ENCODE measurements at regions not wholly inside any gene's neighbourhood (a gene's known extent, or its start where the extent isn't known, plus 50 kb on each side); places are given as distances from the start of the nearest gene placed in this dataset.
"Not testable (repeated sequence)": the region's sequence is repeated elsewhere in the genome, so short reads cannot be mapped to it uniquely, and the experiment has no call there.

GRCh38 chr1:234911787-234912186 is 216.8 kb downstream of the TOMM20 start:
- Histone ChIP-seq H3K27ac (ENCODE audit: insufficient read depth, low read length, poor library complexity, severe bottlenecking) (peak overlapping the region; percentile 56), H3K27me3 (replicated peaks; ENCODE audit: control insufficient read depth, insufficient read depth, low read length, poor library complexity, severe bottlenecking) (no peaks in the 10 kb centered on the region), H3K36me3 (ENCODE audit: control insufficient read depth, insufficient read depth, low read length) (no peaks in the 10 kb centered on the region), H3K4me3 (ENCODE audit: insufficient read depth, low read depth, low read length, poor library complexity, severe bottlenecking) (no peak overlapping the region), H3K9me3 (ENCODE audit: control insufficient read depth, low read length) (no peaks in the 10 kb centered on the region), H3K4me1 (ENCODE audit: control insufficient read depth, insufficient read depth, low read length, poor library complexity, severe bottlenecking) (peaks cover 12% of the 10 kb centered on the region)
- peak in 2 of 3 donors; percentile 14 to 30 for DNase-seq

GRCh38 chr1:234911136-234911535 is 217.5 kb downstream of the TOMM20 start:
- not testable (repeated sequence) for H3K4me3 ChIP-seq (ENCODE audit: insufficient read depth, low read depth, low read length, poor library complexity, severe bottlenecking); H3K9me3 ChIP-seq (ENCODE audit: control insufficient read depth, low read length); H3K27me3 ChIP-seq (replicated peaks; ENCODE audit: control insufficient read depth, insufficient read depth, low read length, poor library complexity, severe bottlenecking); H3K36me3 ChIP-seq (ENCODE audit: control insufficient read depth, insufficient read depth, low read length); DNase-seq; H3K27ac ChIP-seq (ENCODE audit: insufficient read depth, low read length, poor library complexity, severe bottlenecking)
- peaks cover 12% of the 10 kb centered on the region for H3K4me1 ChIP-seq (ENCODE audit: control insufficient read depth, insufficient read depth, low read length, poor library complexity, severe bottlenecking)

- no peak for DNase-seq
- H3K27ac ChIP-seq (ENCODE audit: insufficient read depth, low read length, poor library complexity, severe bottlenecking), result no peak overlapping the region
- H3K36me3 ChIP-seq (ENCODE audit: control insufficient read depth, insufficient read depth, low read length), result no peaks in the 10 kb centered on the region
- peaks cover 12% of the 10 kb centered on the region for H3K4me1 ChIP-seq (ENCODE audit: control insufficient read depth, insufficient read depth, low read length, poor library complexity, severe bottlenecking)
- H3K4me3 ChIP-seq (ENCODE audit: insufficient read depth, low read depth, low read length, poor library complexity, severe bottlenecking), result no peak overlapping the region
- no peaks in the 10 kb centered on the region for H3K9me3 ChIP-seq (ENCODE audit: control insufficient read depth, low read length)
- no peaks in the 10 kb centered on the region for H3K27me3 ChIP-seq (replicated peaks; ENCODE audit: control insufficient read depth, insufficient read depth, low read length, poor library complexity, severe bottlenecking)
These were observed 218.8 kb downstream of the TOMM20 start for GRCh38 chr1:234909851-234910250.

GRCh38 chr1:234909307-234909810 is 219.3 kb downstream of the TOMM20 start:
- Histone ChIP-seq H3K27me3 (replicated peaks; ENCODE audit: control insufficient read depth, insufficient read depth, low read length, poor library complexity, severe bottlenecking) (no peaks in the 10 kb centered on the region), H3K27ac (ENCODE audit: insufficient read depth, low read length, poor library complexity, severe bottlenecking) (no peak overlapping the region), H3K4me3 (ENCODE audit: insufficient read depth, low read depth, low read length, poor library complexity, severe bottlenecking) (no peak overlapping the region), H3K4me1 (ENCODE audit: control insufficient read depth, insufficient read depth, low read length, poor library complexity, severe bottlenecking) (peaks cover 12% of the 10 kb centered on the region), H3K9me3 (ENCODE audit: control insufficient read depth, low read length) (no peaks in the 10 kb centered on the region), H3K36me3 (ENCODE audit: control insufficient read depth, insufficient read depth, low read length) (no peaks in the 10 kb centered on the region)
- DNase-seq, result no peak

- no peaks in the 10 kb centered on the region for H3K36me3 ChIP-seq (ENCODE audit: control insufficient read depth, insufficient read depth, low read length)
- H3K27ac ChIP-seq (ENCODE audit: insufficient read depth, low read length, poor library complexity, severe bottlenecking), result no peak overlapping the region
- no peak overlapping the region for H3K4me3 ChIP-seq (ENCODE audit: insufficient read depth, low read depth, low read length, poor library complexity, severe bottlenecking)
These were observed 220.1 kb downstream of the TOMM20 start for GRCh38 chr1:234908571-234908970.

GRCh38 chr1:234907940-234908405 is 220.7 kb downstream of the TOMM20 start:
- H3K27ac ChIP-seq (ENCODE audit: insufficient read depth, low read length, poor library complexity, severe bottlenecking), result no peak overlapping the region
- H3K36me3 ChIP-seq (ENCODE audit: control insufficient read depth, insufficient read depth, low read length), result no peaks in the 10 kb centered on the region
- H3K4me3 ChIP-seq (ENCODE audit: insufficient read depth, low read depth, low read length, poor library complexity, severe bottlenecking), result no peak overlapping the region
- H3K27me3 ChIP-seq (replicated peaks; ENCODE audit: control insufficient read depth, insufficient read depth, low read length, poor library complexity, severe bottlenecking), result no peaks in the 10 kb centered on the region
- no peak for DNase-seq
- peaks cover 12% of the 10 kb centered on the region for H3K4me1 ChIP-seq (ENCODE audit: control insufficient read depth, insufficient read depth, low read length, poor library complexity, severe bottlenecking)
- no peaks in the 10 kb centered on the region for H3K9me3 ChIP-seq (ENCODE audit: control insufficient read depth, low read length)

More at GRCh38 chr1:234908571-234908970, 220.1 kb downstream of the TOMM20 start:
- no peak for DNase-seq
- Histone ChIP-seq H3K4me1 (ENCODE audit: control insufficient read depth, insufficient read depth, low read length, poor library complexity, severe bottlenecking) (peaks cover 12% of the 10 kb centered on the region), H3K9me3 (ENCODE audit: control insufficient read depth, low read length) (no peaks in the 10 kb centered on the region), H3K27me3 (replicated peaks; ENCODE audit: control insufficient read depth, insufficient read depth, low read length, poor library complexity, severe bottlenecking) (no peaks in the 10 kb centered on the region)

- Histone ChIP-seq H3K27me3 (replicated peaks; ENCODE audit: control insufficient read depth, insufficient read depth, low read length, poor library complexity, severe bottlenecking) (no peaks in the 10 kb centered on the region), H3K4me3 (ENCODE audit: insufficient read depth, low read depth, low read length, poor library complexity, severe bottlenecking) (no peak overlapping the region), H3K9me3 (ENCODE audit: control insufficient read depth, low read length) (no peaks in the 10 kb centered on the region), H3K4me1 (ENCODE audit: control insufficient read depth, insufficient read depth, low read length, poor library complexity, severe bottlenecking) (peaks cover 9% of the 10 kb centered on the region), H3K27ac (ENCODE audit: insufficient read depth, low read length, poor library complexity, severe bottlenecking) (no peak overlapping the region), H3K36me3 (ENCODE audit: control insufficient read depth, insufficient read depth, low read length) (no peaks in the 10 kb centered on the region)
- no peak for DNase-seq
These were observed 221.3 kb downstream of the TOMM20 start for GRCh38 chr1:234907208-234907939.

- DNase-seq, result no peak
- Histone ChIP-seq H3K9me3 (ENCODE audit: control insufficient read depth, low read length) (no peaks in the 10 kb centered on the region), H3K27me3 (replicated peaks; ENCODE audit: control insufficient read depth, insufficient read depth, low read length, poor library complexity, severe bottlenecking) (no peaks in the 10 kb centered on the region), H3K27ac (ENCODE audit: insufficient read depth, low read length, poor library complexity, severe bottlenecking) (no peak overlapping the region), H3K36me3 (ENCODE audit: control insufficient read depth, insufficient read depth, low read length) (no peaks in the 10 kb centered on the region), H3K4me1 (ENCODE audit: control insufficient read depth, insufficient read depth, low read length, poor library complexity, severe bottlenecking) (peaks cover 2% of the 10 kb centered on the region), H3K4me3 (ENCODE audit: insufficient read depth, low read depth, low read length, poor library complexity, severe bottlenecking) (no peak overlapping the region)
These were observed 222.0 kb downstream of the TOMM20 start for GRCh38 chr1:234906654-234907053.

- Histone ChIP-seq H3K4me3 (ENCODE audit: insufficient read depth, low read depth, low read length, poor library complexity, severe bottlenecking) (no peak overlapping the region), H3K4me1 (ENCODE audit: control insufficient read depth, insufficient read depth, low read length, poor library complexity, severe bottlenecking) (no peaks in the 10 kb centered on the region), H3K27ac (ENCODE audit: insufficient read depth, low read length, poor library complexity, severe bottlenecking) (no peak overlapping the region), H3K9me3 (ENCODE audit: control insufficient read depth, low read length) (no peaks in the 10 kb centered on the region), H3K27me3 (replicated peaks; ENCODE audit: control insufficient read depth, insufficient read depth, low read length, poor library complexity, severe bottlenecking) (no peaks in the 10 kb centered on the region), H3K36me3 (ENCODE audit: control insufficient read depth, insufficient read depth, low read length) (no peaks in the 10 kb centered on the region)
- DNase-seq, result no peak
These were observed 225.7 kb downstream of the TOMM20 start for GRCh38 chr1:234902774-234903547.

GRCh38 chr1:234901491-234902049 is 227.1 kb downstream of the TOMM20 start:
- H3K36me3 ChIP-seq (ENCODE audit: control insufficient read depth, insufficient read depth, low read length), result no peaks in the 10 kb centered on the region
- H3K27ac ChIP-seq (ENCODE audit: insufficient read depth, low read length, poor library complexity, severe bottlenecking), result no peak overlapping the region
- no peak overlapping the region for H3K4me3 ChIP-seq (ENCODE audit: insufficient read depth, low read depth, low read length, poor library complexity, severe bottlenecking)
- no peaks in the 10 kb centered on the region for H3K9me3 ChIP-seq (ENCODE audit: control insufficient read depth, low read length)
- no peaks in the 10 kb centered on the region for H3K27me3 ChIP-seq (replicated peaks; ENCODE audit: control insufficient read depth, insufficient read depth, low read length, poor library complexity, severe bottlenecking)
- no peak for DNase-seq
- H3K4me1 ChIP-seq (ENCODE audit: control insufficient read depth, insufficient read depth, low read length, poor library complexity, severe bottlenecking), result no peaks in the 10 kb centered on the region

Measured in effector memory CD4-positive, alpha-beta T cell (primary cell).